PFSK-1 (cell line): ENCODE measurements at regions not wholly inside any gene's neighbourhood (a gene's known extent, or its start where the extent isn't known, plus 50 kb on each side); places are given as distances from the start of the nearest gene placed in this dataset.

ENCODE experiments used
- POLR2AphosphoS5 ChIP-seq: IDR thresholded peaks from 2 replicates; pipeline ENCODE4 v1.6.1; 2012; ENCODE audit warnings: low read depth, mild to moderate bottlenecking, control low read depth, low read length, moderate library complexity
- REST ChIP-seq, 2 experiments: IDR thresholded peaks; 2 replicates each; pipeline versions ENCODE4 v1.6.1 to v1.8.0; 2011 to 2012; ENCODE audit warnings: low read depth in 2 of 2, low read length in 2 of 2, control low read depth in 1 of 2, inconsistent platforms in 1 of 2, mild to moderate bottlenecking in 1 of 2, moderate library complexity in 1 of 2; ENCODE audit not compliant: insufficient read depth in 1 of 2
- SIN3A ChIP-seq: IDR thresholded peaks from 2 replicates; pipeline ENCODE4 v1.6.1; 2012; ENCODE audit warnings: mild to moderate bottlenecking, low read length, moderate library complexity, borderline replicate concordance; ENCODE audit not compliant: insufficient read depth
- TAF1 ChIP-seq: IDR thresholded peaks from 2 replicates; pipeline ENCODE4 v1.6.1; 2012; ENCODE audit warnings: low read length, control low read depth, borderline replicate concordance; ENCODE audit not compliant: insufficient read depth

GRCh38 chr6:134754013-134754690, 195.7 kb downstream of the ALDH8A1 start:
- TF ChIP-seq REST (IDR thresholded peaks at IDR 0.05; ENCODE audit: insufficient read depth in 1 of 2, low read depth in 2 of 2, low read length in 2 of 2) (no peak), POLR2AphosphoS5 (no peak), SIN3A (no peak), TAF1 (no peak)
